Posterior cingulate gyrus (tissue), 11 donors: ENCODE measurements at regions not wholly inside any gene's neighbourhood (a gene's known extent, or its start where the extent isn't known, plus 50 kb on each side); places are given as distances from the start of the nearest gene placed in this dataset.

ENCODE experiments used
- DNase-seq, 10 donors: peaks; one replicate each; pipeline versions ENCODE4 v3.0.0 to v3.0.0-alpha.2; 2020 to 2021; ENCODE audit warnings: mixed read lengths in 3 of 10
- intact Hi-C: fragments of 100-400 bp; cut with DNase I; formaldehyde crosslinking; loops from one replicate; pipeline ENCODE4 v1.15.1; 2023

DNA sequence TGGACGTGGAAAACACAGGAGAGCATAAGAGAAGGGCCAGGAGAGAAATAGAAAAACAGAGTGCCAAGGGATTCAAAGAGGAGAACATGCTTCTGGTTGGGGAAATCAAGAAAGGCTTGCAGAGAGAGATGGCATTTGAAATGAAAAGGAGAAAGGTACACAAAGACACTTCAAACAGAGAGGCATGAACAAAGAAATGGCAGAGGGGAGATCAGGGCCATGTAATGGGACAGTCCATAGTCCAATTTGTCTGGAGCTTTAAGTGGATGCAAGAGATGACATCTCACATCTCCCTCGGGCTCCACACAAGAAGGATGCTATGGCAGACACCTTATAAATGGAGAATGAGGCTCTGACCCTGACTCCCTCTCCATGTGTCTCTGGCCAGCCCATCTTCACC is 331.1 kb downstream of the MLLT3 start:
- intact Hi-C loops: no loop called here
- no peak for DNase-seq

DNA sequence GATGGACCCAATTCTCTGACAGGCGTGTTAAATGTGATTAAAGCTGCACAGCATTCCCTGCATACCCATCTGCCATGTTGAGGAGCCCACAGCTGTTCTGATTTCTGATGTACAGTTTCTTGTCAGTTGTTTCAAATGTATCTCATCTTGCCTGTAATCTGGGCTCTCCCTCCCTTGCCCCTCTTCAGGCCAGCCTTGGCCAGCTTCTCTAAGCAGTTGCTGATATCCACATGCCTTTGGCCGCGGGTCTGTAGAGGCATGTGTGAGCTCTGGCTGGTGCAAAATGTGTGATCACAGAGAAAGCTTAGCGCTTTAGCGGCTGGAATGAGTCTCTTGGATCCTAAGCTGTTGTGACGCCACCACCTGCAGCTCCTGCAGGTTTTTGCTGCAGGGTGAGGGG is 332.0 kb downstream of the MLLT3 start:
- intact Hi-C loops: no loop called here
- DNase-seq: peak in 7 of 10 donors; percentile 11 to 86 (median 21)

DNA sequence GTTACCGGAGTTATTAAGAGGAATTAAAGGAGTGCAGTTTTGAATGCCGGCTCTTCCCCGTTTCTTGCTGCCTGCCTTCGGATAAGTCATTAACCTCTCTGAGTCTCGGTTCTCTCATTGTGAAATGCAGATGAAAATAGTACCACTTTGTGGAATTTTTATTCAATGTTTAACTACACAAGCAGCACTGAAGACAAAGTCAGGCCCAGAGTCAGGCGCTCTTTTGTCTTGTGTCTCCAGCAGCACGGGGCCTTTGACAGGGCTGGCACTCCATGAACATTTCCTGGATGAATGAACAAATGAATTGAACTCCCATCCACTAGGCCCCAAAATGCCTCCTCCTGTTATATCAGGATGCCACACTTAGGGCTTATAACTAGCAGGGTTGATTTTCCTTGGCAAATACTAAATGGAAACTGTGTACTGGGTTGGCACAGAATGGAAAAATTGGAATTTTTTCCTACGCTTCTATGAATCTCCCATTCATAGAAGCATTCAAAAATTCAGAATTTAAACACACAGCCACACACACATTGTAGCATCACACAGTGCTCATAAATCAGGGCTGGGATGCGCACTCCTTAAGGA is 332.8 kb downstream of the MLLT3 start:
- peak in 1 of 10 donors; percentile 59 for DNase-seq
- intact Hi-C loops: no loop called here

DNA sequence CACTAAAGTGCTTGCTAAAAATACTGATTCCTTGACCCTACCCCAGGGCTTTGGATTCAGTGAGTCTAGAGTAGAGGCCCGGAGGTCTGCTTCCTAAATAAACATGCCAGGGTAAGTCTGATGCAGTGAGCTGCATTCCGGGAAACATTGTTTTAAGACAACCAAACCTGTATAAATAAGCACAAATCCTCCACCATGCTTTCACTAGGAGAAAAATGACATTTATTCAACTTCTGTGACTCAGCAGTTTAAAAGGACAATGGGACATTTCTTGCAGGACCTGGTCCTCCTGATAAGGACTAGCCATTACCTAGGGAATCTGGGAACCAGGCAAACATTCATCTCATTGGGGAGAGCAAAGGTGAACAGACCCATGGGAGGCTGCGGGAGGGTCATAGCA is 335.3 kb downstream of the MLLT3 start:
- intact Hi-C loops: no loop called here
- no peak for DNase-seq

DNA sequence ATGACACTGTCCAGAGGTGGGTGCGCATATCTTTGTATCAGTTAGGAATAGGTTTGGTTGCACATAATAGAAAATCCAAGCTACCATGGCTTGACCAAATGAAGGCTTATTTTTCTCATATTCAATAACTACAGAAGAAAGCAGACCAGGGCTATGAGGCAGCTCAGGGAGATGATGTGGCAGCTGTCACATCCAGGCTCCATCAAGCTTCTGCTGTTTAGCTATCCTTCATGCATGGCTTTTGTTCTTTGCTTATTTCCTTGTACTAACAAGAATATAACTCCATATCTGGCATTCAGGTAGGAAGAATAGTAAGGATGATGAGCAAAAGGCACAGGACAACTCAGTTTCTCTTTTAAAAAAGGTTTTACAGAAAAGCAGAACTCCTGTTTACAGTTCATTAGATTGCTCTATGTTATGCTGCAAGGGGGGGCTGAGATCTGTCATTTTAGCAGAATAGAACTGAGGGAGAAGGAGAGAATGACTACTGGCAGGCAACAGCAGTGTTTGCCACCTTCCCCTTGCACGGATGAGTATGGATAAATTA is 336.1 kb downstream of the MLLT3 start:
- intact Hi-C loops: no loop called here

DNA sequence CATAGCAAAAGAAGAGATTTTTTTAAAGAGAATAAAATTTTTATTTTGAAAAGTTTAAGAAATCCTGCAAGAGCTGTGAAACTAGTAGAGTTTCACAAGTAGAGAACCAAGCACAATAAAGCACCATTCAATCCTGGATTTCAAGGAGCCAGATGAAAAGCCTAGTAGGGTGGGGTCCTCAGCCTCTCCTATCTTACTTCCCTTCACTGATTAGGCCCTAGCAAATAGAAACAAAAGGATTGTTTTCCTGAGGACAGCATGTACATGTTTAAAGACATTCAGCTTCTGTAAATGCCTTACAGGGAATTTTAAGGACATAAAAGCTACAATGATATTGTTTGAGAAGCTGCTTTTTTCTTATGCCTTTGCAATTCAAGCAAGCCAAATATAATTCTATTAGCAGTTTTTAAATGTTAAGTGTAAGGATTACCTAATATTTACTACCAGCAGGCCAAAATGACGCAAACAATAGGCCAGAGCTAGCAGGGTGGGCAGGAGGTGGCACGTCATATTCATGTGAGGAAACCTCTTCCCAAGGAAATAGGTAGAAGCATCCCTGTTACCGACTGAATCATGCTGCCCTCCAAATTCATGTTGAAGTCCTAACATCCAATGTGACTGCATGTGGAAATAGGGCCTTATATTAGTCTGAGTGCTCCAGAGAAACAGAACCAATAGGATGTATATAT is 337.6 kb downstream of the MLLT3 start:
- intact Hi-C loops: no loop called here
- DNase-seq: peak in 1 of 10 donors; percentile 35

More for the DNA sequence above, 336.1 kb downstream of the MLLT3 start:
- no peak for DNase-seq

DNA sequence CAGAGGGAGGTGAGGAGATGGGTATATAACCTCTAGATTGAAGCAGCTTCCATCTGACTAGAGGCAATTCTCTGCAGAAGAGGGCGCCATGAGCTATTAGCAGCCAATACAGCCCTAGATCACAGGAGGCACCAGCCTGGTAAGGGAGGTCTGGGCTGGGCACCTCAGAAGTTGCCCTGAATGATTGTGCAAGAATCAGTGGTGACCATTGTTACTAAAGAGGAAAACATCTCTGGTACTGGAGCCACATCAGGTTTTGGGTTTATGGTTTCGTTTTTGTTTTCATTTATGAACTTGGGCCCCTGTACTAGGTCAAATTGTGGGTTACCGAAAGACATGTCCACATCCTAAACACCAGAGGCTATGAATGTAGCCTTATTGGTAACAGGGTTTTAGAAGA is 342.0 kb downstream of the MLLT3 start:
- intact Hi-C loops: no loop called here
- no peak for DNase-seq

DNA sequence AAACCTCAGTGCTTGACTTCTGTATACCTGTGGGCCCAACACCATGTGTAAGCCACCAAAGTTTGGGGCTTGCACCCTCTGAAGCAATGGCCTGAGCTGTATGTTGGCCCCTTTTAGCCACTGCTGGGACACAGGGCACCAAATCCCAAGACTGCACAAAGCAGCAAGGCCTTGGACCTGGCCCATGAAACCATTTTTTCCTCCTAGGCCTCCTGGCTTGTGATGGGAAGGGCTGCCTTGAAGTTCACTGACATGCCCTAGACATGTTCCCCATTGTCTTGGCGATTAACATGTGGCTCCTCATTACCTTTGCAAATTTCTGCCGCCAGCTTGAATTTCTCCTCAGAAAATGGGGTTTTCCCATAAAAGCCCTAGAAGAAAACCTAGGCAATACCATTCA is 345.5 kb downstream of the MLLT3 start:
- no peak for DNase-seq
- intact Hi-C loops: no loop called here

DNA sequence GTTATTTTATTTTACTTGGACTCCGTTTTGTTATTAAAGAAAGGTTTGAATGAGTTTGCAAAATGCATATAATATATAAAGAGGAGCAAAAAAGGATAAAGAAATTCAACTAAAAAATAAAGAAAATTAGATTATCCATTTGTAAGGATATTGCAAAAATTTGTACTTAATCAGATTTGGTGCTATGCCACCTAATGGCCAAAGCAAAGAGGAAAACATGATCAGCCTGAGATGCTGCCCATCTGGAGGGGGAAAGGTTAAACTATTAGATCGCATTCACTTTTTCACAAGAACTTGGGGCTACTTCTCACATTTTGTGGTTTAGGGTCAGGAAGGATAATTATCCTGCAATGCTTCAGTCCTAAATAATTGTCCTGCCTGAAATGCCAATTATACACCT is 350.6 kb downstream of the MLLT3 start:
- intact Hi-C loops: no loop called here
- DNase-seq: no peak

DNA sequence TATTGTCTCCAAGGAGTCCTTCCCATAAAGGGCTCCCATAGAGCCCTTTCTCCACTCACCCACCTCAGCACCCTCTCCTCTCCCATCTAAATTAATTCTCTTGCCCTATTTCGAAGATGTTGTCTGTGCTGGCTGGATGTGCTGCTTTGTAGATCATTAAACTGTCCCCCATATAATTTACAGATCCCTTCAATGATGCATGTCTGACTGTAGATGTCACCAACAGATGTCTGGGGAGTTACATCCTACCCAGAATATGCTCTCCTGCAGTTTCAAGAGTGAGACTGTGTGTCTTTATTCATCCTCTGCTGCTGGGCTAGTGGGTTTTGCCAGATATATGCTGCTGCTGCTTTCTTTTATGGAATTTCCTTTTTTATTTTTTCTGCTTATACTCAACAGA is 351.2 kb downstream of the MLLT3 start:
- intact Hi-C loops: no loop called here
- DNase-seq: no peak

DNA sequence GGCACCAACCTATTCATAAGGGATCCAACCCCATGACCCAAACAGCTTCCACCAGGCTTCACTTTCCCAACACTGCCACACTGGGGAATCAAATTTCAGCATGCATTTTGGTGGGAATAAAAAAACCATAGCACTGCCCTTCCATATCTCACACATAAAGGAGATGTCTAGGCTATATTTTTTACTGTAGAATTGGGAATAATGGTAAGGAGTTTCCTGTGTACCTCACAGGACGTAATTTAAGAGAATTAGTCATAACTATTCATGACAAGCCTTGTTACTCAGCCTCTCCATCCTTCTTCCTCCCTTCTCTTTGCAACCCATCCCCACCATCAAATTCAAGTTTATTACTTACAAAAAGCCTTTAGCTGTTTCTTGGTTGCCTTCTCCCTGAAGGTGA is 352.1 kb downstream of the MLLT3 start:
- DNase-seq: no peak
- intact Hi-C loops: no loop called here

DNA sequence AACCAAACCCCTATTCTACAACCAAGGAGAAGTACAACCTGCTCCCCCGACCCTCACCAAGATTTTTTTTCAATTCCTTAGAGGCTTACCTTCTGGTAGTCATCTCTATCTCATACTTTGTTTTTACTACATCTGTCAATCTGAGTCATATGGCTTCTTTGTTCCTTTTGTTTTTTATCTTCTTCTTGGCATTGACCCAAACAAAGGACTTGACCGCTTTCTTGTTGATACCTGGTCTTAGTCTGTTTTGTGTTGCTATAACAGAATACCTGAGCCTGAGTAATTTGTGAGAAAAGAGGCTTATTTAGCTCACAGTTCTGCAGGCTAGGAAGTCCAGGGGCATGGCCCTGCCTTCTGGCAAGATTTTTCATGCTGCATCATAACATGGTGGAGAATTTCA is 352.7 kb downstream of the MLLT3 start:
- DNase-seq: no peak
- intact Hi-C loops: no loop called here

DNA sequence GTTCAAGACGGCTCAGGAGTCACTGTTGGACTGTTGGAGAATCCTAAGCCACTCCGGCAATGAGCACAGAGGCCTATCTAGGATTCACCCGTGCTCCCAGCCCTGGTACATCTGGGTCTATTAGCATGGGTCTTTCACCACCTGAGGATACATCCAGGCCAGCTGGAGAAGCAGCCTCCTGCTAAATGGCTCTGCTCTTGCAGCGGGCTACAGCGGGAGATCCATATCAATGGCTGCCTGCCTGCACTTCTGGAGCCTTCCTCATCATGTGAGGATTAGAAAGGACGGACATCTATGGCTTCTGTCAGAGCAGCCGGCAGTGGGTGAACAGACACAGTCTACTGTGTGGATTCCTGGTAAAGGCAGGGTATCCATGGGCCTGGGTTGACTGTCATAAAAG is 357.4 kb downstream of the MLLT3 start:
- DNase-seq: no peak
- intact Hi-C loops: no loop called here

DNA sequence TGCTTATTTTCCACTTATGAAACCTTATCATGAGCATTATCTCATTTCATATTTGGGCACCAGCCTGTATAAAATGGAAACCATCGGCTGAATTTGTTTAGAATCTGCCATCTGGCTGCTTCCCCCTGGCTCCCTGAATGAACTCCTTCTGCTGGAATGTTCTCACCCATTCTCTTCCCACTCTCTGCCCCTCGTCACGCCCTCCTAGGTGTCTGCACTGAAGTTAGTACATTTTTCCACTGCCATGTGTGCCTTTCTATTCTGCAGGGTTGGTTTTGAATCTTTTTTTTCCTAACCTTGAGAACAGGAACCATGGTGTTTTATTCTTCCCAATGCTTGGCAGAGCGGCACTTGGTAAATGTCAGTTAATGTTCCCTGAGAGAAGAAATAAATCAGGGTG is 359.7 kb downstream of the MLLT3 start:
- intact Hi-C loops: no loop called here
- no peak for DNase-seq

DNA sequence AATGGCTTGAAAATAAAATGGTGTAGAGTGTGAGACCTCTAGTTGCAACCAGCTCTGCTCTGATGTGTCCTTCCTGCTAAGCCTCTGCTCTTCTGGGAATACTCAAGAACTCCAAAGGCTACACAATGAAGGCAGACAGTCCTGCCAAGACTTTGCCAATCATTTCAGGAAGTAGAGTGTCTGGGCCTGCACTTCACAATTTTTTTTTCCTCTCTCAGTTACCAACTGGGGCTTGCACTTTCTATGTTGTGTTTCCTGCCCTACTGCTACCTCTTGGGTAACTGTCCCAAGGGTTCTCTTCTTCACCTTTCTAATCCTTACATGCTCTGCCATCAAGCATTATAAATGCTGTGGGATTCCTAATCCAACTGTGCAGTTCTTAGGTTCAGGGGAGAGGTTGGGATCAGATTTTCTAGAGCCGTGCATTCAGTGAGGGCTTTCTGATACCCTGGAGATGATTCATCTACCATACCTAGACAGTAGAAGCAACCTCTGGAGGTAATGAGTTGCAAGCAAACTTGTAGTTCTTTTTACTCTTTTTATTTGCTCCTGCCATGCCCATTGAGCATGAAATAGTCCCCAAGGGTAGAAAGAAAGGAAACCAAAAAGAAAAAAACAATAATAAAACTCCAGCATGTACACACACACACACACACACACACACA is 365.9 kb downstream of the MLLT3 start:
- intact Hi-C loops: no loop called here
- DNase-seq: no peak

DNA sequence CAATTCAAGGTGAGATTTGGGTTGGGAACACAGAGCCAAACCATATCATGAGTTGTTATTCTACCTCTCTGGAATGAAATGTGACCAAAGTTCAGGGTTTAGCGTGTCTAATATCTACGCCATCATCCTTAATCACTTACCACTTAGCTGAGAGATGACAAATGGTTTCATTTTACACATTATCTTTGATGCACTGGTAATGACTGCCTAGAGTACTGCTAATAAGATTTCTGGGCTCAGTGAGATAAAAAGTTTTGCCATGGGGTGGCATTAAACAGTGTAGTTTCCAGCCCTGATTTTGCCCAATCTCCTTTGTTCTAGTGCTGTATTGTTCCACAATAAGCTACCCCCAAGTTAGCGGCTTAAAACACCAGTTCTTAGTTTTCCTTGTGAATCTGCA is 367.2 kb downstream of the MLLT3 start:
- DNase-seq: no peak
- intact Hi-C loops: no loop called here

DNA sequence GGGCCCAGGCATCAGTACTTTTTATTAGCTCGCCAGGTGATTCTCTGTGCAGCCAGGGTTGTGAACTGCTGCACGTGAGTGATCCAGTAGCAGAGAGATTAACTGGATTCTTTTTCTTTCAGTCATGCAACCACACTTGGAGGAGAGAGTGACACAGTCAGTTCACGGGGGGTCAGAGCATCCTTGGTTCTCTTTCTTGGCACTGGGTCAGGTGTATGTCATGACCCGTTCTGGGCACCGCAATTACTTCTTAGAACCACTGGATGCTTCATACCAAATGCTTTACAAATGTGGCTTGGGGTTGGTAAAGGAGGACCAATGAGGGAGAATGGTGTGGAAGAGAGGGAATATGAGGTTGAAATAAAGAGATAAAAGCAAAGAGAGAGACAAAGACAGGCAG is 368.7 kb downstream of the MLLT3 start:
- intact Hi-C loops: no loop called here
- no peak for DNase-seq

DNA sequence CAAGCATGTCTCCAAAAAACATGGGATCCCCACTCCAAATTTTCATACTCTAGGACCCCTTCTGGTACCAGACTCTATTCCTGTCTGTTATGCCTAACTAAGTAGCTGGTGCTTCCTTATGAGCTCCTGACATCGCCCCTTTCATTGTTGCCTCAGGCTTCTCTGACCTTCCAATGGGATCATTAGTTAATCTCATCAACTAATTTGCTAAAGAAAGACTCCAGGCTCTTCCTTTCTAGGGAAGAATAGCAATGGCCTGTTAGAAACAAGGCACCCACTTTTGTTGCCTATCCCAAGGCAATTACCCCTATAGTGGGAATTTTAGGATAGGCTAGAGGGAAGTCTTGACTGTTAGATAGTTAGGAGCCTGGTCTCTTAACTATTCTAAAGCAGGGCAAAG is 369.5 kb downstream of the MLLT3 start:
- intact Hi-C loops: no loop called here
- no peak for DNase-seq

DNA sequence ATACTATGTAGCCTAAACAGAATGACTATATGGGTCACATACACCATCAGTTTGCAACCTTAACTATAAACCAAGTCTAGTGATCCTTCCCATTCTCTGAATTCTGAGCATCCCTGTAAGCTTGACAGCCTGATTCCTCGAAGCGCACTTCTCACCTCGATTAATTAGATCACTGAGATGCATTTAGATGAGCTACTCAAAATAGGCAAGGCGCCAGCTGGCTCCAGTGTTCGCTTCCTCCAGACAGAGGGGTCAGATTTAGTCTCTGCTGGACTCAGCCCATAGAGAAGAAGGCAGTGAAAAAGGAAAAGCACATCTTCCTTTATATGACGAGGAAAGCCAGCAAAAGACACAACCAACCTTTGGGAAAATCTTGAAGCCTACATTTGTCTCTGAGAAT is 371.5 kb downstream of the MLLT3 start:
- intact Hi-C loops: no loop called here
- no peak for DNase-seq

DNA sequence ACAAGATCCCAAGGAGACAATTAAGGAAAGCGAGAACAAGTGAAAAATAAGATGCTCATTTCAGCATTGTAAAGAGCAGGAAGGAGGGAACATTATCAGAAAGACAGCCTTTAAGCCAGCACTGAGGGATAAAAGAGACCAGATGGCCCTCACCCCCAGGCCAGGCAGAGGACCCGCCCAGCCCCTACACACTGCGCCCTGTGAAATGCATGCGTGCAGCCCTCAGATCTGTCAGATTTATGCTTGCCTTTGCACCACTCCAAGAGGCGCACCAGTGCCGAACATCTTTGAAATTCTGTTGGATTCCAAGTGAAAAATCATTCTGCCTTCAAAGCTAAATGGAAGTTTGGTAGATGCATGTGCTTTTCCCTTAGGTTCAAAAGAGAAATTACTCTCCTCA is 378.0 kb downstream of the MLLT3 start:
- intact Hi-C loops: no loop called here
- DNase-seq: no peak

DNA sequence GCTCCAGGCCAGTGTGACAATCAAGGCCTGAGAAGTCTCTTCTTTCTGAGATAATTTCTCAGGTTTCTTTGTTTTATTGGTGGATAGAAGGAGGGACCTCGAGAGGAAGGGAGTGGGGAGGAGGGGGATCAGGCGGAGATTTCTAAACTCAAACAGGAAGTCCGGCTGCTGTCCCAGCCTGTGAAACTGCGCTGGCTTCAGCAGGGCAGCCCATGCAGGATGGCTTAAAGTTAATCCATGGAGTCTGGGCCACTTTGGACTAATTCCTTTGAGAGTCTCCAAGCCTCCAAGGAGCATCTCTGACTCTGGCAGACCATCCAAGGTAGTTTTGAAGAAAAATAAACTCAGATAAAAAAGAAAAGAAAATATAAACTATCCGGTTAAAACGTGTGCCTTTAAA is 378.5 kb downstream of the MLLT3 start:
- no peak for DNase-seq
- intact Hi-C loops: no loop called here
